ENCODE measurements at regions not wholly inside any gene's neighbourhood (a gene's known extent, or its start where the extent isn't known, plus 50 kb on each side); places are given as distances from the start of the nearest gene placed in this dataset.

- no peak for DNase-seq
Measured at GRCh38 chr2:150643114-150643725, 155.8 kb upstream of the RND3 start.

- DNase-seq, result no peak
Measured at GRCh38 chr2:150640039-150640438, 152.6 kb upstream of the RND3 start.

GRCh38 chr2:150639383-150639782 is 151.9 kb upstream of the RND3 start:
- no peak for DNase-seq

GRCh38 chr2:150631236-150631821 is 143.9 kb upstream of the RND3 start:
- DNase-seq, result no peak

- DNase-seq, result no peak
Measured at GRCh38 chr2:150630587-150631235, 143.2 kb upstream of the RND3 start.

- no peak for DNase-seq
Measured at GRCh38 chr2:150627526-150627925, 140.1 kb upstream of the RND3 start.

- DNase-seq, result no peak
Measured at GRCh38 chr2:150626934-150627411, 139.5 kb upstream of the RND3 start.

- DNase-seq, result no peak
Measured at GRCh38 chr2:150625741-150626140, 138.3 kb upstream of the RND3 start.

- no peak for DNase-seq
Measured at GRCh38 chr2:150625303-150625702, 137.8 kb upstream of the RND3 start.

GRCh38 chr2:150624001-150624401 is 136.5 kb upstream of the RND3 start:
- no peak for DNase-seq

GRCh38 chr2:150621526-150622213 is 134.2 kb upstream of the RND3 start:
- no peak for DNase-seq

- DNase-seq, result no peak
Measured at GRCh38 chr2:150620855-150621254, 133.4 kb upstream of the RND3 start.

GRCh38 chr2:150620416-150620815 is 132.9 kb upstream of the RND3 start:
- DNase-seq, result no peak

GRCh38 chr2:150619607-150620330 is 132.3 kb upstream of the RND3 start:
- DNase-seq, result no peak

GRCh38 chr2:150618245-150618895 is 130.9 kb upstream of the RND3 start:
- DNase-seq, result no peak

- DNase-seq, result no peak
Measured at GRCh38 chr2:150617351-150617978, 130.0 kb upstream of the RND3 start.

GRCh38 chr2:150612957-150613710 is 125.7 kb upstream of the RND3 start:
- no peak for DNase-seq

- no peak for DNase-seq
Measured at GRCh38 chr2:150610670-150611279, 123.3 kb upstream of the RND3 start.

GRCh38 chr2:150609831-150610582 is 122.5 kb upstream of the RND3 start:
- DNase-seq, result no peak

- DNase-seq, result no peak
Measured at GRCh38 chr2:150608341-150608740, 120.9 kb upstream of the RND3 start.

All from stimulated activated CD4-positive, alpha-beta T cell treated with anti-CD3 and anti-CD28 coated beads, Interleukin-2, amount 100 ng/mL, for 24 hours (primary cell).